ENCODE measurements at regions not wholly inside any gene's neighbourhood (a gene's known extent, or its start where the extent isn't known, plus 50 kb on each side); places are given as distances from the start of the nearest gene placed in this dataset.

- peak in 1 of 2 experiments; percentile 29; a peak in 1 of 4 replicates for TF ChIP-seq CTCF (conservative IDR thresholded peaks at IDR 0.05; ENCODE audit: low read depth in 2 of 2)
- no peak for TF ChIP-seq REST (IDR thresholded peaks at IDR 0.05; ENCODE audit: unreplicated experiment)
- TF ChIP-seq EZH2 (IDR thresholded peaks at IDR 0.05; ENCODE audit: low read depth, unreplicated experiment) = no peak
- TF ChIP-seq EZH2phosphoT487 (IDR thresholded peaks at IDR 0.05; ENCODE audit: unreplicated experiment) = no peak
- TF ChIP-seq ETS1 (IDR thresholded peaks at IDR 0.05) = no peak
- no peak for TF ChIP-seq NANOG (IDR thresholded peaks at IDR 0.05; ENCODE audit: borderline replicate concordance)
- TF ChIP-seq ZNF114 (CRISPR knock-in tag; IDR thresholded peaks at IDR 0.05) = no peak
- no peak for TF ChIP-seq JUNB (IDR thresholded peaks at IDR 0.05; ENCODE audit: unreplicated experiment)
- no peak for TF ChIP-seq POLR2AphosphoS5 (IDR thresholded peaks at IDR 0.05; ENCODE audit: low read depth)
These were observed 329.1 kb downstream of the SLITRK5 start for GRCh38 chr13:88000239-88000638.

Measured in GM23338 (cell line).